B cell (primary cell): ENCODE measurements at regions not wholly inside any gene's neighbourhood (a gene's known extent, or its start where the extent isn't known, plus 50 kb on each side); places are given as distances from the start of the nearest gene placed in this dataset.

Experiments
- CTCF ChIP-seq: fragments of 200-600 bp; IDR thresholded peaks from one replicate; pipeline ENCODE4 v1.8.0; 2022; ENCODE audit warnings: antibody characterized with exemption, mild to moderate bottlenecking
- EZH2 ChIP-seq: IDR thresholded peaks from 2 replicates; pipeline ENCODE4 v1.6.1; 2012; ENCODE audit warnings: borderline replicate concordance, low read depth, mild to moderate bottlenecking, moderate library complexity, low read length; ENCODE audit not compliant: insufficient read depth, poor library complexity, severe bottlenecking

GRCh38 chr14:83863042-83863774, 1666.7 kb upstream of the FLRT2 start:
- TF ChIP-seq CTCF (no peak), EZH2 (no peak)
